GM21786 (cell line): ENCODE measurements at regions not wholly inside any gene's neighbourhood (a gene's known extent, or its start where the extent isn't known, plus 50 kb on each side); places are given as distances from the start of the nearest gene placed in this dataset.
"Not testable (repeated sequence)": the region's sequence is repeated elsewhere in the genome, so short reads cannot be mapped to it uniquely, and the experiment has no call there.

Experiments used
- ATAC-seq: cut with Tn5 transposase; IDR thresholded peaks from one replicate; pipeline ENCODE4 v1.9.1; 2021; ENCODE audit not compliant: unreplicated experiment

DNA sequence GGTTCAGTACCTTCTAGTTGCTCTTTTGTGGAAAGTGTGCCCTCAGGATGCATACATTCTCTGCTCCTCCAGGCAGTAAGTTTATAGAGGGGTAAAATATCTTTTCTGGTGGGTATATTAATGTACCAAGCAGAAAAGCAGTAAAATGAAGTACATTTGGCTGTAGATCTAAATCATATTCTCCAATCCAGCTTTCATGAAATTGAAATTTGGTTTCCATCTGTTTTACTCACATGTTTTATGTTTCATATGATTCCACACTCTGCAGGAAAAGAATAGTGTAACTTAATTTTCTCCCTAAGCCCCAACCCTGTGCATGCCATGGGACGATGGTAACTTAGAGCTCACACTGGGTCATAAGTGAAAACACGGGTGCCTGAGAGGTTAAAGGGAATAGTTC is 172.3 kb downstream of the AKAIN1 start:
- no peak for ATAC-seq

DNA sequence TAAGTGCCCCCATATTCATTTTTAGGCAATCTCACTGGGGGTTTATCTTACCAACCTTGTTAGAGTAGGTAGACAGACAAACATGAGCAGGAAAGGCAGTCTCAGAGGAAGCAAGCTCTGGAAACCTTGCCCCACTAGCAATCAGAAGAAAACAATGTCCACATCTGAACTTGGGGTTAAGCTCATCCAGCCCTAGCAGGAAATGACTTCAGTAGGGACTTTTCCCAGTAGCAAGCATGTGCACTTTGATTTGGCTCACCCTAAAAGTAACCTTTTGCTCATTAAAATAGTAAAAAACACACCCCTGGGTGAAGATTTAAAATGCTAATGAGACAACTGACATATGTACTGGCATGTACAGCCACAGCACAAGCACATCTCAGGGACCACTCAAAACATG is 175.5 kb downstream of the AKAIN1 start:
- ATAC-seq = no peak

DNA sequence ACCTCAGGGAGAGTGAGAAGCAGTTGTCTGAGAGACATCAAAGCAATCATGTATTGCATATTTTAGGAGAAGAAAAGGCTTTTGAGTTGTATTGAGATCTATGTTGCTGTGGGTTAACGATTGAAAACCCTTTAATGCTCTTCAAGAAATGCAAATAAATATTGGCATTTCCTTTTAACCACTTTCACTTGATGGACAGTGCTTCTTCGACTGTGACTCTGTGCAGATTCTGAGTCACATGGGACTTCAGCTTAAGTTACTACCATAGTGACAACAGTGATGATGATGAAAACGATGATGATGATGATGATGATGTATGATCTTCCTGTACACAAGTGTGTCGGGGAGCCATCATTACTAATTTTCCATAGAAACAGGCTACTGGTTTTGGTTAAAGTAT is 181.8 kb downstream of the AKAIN1 start:
- no peak for ATAC-seq

DNA sequence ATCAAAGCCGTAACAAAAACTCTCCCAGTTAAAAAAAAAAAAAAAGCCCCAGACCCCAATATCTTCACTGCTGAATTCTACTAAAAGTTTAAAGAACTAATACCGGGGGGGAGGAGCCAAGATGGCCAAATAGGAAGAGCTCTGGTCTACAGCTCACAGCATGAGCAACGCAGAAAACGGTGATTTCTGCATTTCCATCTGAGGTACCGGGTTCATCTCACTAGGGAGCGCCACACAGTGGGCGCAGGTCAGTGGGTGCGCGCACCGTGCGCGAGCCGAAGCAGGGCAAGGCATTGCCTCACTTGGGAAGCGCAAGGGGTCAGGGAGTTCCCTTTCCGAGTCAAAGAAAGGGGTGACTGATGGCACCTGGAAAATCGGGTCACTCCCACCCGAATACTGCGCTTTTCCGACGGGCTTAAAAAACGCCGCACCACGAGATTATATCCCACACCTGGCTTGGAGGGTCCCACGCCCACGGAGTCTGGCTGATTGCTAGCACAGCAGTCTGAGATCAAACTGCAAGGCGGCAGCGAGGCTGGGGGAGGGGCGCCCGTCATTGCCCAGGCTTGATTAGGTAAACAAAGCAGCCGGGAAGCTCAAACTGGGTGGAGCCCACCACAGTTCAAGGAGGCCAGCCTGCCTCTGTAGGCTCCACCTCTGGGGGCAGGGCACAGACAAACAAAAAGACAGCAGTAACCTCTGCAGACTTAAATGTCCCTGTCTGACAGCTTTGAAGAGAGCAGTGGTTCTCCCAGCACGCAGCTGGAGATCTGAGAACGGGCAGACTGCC is 192.8 kb downstream of the AKAIN1 start:
- ATAC-seq = not testable (repeated sequence)

DNA sequence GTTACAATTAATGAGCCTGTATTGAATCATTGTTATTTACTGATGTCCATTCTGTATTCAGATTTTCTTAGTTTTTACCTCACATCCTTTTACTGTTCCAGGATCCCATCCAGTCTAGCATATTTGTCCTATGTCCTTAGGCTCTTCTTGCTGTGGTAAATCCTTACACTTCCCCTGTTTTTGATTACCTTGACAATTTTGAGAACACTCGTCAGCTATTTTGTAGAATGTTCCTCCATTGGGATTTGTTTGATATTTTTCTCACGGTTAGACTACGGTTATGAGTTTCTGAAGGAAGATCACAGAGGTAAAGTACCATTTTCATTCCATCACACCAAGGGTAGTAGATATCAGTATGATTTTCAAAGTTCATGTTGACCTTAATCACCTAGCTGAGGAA is 202.3 kb downstream of the AKAIN1 start:
- ATAC-seq = no peak

DNA sequence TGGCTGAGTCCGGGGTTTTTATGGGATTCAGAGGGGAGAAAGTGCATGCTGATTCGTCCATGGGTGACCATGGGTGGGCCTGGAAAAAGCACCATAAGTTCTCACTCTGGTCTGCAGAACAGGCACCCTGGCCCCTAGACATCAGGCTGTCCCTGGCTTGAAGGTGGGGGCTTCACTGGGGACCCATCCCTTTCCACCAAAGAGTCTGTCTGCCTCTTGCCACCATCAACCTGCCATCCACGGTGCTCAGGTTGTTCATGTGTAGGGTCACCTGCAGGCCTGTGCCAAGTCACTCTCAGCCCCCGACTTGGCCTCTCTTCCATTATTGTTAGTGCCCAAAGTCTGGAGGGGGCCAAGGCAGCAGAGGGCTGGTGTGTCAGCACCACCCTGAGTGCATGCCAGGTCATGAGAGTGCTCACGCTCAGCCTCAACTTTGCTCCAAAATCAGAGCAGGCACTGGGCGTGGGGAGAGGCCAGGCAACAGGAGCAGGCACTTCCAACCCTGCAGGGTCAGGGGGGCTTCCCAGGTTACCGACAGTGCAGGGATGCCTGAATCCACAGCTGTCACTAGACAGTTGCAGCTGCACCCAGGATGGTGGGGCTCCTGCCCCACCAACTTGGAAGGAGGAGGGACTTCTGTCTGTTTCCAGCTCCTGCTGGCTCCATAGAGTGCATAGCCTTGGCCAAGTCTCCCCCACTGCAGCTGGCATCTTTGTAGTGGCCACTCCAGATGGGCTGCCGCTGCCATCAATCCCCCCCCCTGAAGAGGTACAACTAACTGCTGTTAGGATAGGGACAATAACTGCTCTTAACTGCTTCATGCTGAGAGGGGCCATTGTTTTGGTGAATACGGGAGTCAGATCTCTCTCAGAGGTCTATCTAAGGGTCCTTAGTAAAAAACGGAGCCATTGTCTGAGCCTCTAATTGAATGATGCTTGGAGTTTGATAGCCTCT is 209.3 kb downstream of the AKAIN1 start:
- ATAC-seq = no peak

DNA sequence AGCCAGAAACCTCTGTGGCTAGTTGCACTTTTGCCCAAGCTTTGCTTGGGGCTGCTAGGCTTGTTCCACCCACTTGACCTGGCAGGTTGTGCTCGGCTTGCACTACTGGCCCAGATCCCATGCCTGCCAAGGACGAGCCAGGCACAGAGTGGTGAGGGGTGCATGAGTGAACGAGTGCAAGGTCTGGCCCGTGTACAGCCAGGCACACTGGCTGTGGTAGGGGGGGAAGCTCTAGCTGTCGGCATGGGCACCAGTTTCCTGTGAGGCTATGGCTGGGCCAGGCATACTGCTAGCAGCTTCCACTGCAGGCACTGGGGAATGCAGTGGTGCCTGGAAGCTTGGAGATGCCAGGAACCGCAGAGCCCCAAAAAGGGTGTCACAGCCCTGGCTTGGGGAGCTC is 210.4 kb downstream of the AKAIN1 start:
- ATAC-seq = no peak

DNA sequence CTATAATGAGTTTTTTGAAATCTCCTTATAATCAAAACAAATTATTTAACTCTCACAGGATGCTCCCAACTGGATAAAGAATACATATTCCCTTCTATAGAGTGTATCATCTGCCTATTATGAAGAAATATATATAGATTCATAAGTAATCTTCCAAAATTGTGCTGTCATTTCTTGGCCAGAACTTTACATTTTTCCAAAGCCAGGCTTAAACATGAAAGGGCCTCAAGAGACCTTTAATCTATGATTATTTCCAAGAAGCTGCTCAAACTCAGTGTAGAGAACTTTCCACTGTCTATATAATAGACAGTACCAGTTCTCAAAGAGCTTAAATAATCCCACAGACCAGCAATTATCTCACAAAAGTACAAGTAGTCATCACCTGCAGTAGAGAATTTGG is 211.0 kb downstream of the AKAIN1 start:
- no peak for ATAC-seq

DNA sequence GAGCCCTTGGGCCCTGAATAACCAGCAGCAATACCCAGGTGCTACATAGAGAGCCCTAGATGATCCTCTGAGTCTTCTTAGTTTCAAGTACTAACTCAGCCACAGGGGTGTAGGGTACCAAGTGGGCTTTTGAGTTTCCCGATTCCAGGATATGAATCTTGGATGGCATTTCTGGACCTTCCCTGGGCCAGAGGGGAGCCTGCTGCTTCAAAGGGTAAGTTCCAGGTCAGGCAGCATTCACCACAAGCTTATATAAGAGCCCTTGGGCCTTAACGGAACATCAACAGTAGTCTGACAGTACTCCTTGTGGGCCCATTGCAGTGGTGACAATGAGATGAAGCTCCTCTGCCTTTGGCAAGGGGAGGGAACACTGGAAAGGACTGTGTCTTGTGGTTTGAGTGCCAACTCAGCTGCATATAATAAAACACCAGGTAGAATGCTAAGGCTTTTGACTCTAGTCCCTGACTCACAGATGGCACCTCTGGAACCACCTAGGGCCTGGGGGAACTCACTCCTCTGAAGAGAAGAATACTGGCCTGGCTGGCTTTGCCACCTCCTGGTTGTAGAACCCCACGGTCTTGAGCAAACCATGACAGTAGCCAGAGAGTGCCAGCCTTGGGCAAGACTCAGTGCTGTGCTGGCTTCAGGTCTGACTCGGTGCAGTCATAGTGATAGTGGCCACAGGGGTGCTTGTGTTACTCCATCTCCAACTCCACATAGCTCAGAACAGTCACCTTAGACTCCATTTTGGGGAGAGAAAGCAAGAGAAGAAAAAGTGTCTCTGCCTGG is 235.7 kb downstream of the AKAIN1 start:
- no peak for ATAC-seq

DNA sequence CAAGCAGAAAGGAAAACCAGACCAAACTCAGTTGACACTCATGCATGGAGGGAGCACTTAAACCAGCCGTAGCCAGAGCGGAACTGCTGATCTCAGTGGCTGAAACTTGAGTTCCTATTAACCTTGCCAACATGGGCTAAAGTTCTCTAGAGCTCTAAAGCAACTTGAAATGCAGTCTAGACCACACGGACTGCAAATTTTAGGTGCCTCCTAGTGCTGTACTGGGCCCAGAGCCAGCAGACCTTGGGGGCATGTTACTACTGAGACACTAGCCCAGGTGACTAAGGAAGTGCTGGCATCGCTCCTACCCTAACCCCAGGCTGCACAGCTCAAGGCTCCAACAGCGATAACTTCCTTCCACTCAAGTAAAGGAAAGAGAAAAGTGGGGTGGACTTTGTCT is 236.5 kb downstream of the AKAIN1 start:
- ATAC-seq = no peak

DNA sequence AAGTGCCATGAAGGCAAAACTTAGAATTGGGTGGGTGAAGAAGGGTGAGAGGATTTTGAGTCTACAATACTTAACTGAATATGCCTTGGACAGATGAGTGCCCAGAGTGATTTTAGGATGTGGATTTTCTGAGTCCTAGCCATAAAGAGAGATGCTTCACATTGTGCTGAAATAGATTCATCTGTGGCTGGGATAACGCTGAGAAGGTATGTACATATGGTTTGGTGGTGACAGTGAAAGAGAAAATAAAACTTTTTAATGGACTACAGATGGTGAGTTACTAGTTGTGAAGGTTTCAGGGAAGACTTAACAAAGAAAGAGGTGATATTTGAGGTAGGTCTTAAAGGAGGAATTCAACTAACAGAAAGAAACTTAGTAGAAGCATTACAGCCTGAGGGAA is 265.8 kb downstream of the AKAIN1 start:
- no peak for ATAC-seq

DNA sequence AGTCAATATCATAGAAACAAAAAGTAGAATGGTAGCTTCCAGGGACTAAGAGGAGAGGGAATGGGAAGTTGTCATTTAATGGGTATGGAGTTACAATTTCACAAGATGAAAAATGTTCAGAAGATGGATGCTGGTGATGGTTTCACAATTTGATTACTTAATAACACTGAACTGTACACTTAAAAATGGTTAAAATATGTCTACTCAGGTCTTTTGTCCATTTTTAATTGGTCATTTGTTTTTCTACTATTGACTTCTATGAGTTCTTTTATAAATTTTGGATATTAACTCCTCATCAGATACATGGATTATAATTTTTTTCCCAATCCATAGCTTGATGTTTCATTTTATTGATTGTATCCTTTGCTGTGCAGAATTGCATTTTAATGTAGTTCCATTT is 275.5 kb downstream of the AKAIN1 start:
- no peak for ATAC-seq

DNA sequence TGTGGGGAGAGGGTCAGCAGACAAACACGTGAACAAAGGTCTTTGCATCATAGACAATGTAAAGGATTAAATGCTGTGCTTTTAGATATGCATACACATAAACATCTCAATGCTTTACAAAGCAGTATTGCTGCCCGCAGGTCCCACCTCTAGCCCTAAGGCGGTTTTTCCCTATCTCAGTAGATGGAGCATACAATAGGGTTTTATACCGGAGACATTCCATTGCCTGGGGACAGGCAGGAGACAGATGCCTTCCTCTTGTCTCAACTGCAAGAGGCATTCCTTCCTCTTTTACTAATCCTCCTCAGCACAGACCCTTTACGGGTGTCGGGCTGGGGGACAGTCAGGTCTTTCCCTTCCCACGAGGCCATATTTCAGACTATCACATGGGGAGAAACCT is 279.5 kb downstream of the AKAIN1 start:
- ATAC-seq = not testable (repeated sequence)

DNA sequence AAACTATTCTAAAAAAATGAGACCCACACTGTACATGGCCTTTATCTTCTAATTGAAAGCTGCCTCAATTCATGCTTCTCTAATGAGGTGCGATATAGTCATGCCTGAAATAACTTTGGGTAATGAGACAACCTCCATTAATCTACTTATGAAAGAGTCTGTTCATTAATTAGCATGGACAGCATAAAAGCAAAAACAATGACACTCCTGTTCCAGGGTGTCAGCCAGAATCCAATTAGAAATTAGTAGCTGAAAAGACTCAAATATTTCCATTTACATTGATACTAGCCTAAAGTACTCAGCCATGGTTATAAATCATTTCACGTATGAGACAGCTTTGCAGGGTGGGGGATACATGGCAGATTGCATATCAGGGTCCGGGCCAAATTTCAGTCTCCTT is 288.7 kb downstream of the AKAIN1 start:
- ATAC-seq = no peak

DNA sequence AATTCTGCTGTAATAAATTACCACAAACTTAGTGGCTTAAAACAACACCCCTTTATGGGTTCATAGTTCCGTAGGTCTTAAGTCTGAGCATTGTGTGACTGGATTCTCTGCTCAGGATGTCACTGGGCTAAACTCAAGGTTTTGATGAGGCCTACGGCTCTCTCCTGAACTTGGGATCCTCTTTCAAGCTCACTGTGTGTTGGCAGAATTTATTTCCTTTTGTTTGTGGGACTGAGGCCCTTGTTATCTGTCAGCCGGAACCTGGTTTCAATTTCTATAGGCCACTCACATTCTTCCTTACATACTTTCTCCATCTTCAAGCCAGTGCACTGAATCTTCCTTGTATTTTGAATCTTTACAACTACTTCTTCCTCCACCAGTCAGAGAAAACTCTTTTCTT is 290.2 kb downstream of the AKAIN1 start:
- ATAC-seq = no peak

DNA sequence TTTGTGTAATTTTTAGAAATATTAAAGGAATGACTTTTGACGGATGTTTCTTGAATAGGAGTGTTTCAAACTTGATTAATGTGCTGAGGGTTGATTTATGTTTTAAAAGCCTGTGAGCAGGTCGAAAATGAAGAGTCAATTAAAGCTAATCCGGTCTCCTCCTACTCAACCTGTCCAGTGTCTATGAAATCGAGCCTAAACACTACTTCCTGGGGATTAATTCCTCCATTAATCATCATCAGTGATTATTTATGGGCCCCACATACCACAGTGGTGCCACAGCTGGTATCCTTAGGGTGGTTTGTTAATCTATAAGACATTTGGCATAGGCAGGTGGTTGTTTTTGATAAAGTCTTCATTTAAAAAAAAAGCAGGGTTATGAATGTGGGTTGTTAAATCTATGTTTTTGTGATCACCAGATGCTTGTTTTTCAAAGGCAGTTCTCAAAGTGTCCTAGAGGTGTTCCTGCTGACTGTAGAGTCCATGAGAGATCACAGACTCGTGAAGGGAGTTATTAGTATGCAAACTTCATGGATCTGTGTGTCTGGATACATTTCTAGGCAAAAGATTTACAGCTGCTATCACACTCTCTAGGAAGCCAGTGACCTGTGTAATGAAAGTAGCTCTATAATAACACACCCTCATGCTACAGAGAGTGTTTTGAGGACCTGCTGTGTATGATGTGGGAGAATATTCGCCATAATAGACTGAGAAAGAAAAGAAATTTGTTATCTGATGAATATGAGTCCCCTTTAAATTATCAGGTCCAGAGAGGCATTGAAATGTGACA is 308.6 kb downstream of the AKAIN1 start:
- ATAC-seq = no peak

DNA sequence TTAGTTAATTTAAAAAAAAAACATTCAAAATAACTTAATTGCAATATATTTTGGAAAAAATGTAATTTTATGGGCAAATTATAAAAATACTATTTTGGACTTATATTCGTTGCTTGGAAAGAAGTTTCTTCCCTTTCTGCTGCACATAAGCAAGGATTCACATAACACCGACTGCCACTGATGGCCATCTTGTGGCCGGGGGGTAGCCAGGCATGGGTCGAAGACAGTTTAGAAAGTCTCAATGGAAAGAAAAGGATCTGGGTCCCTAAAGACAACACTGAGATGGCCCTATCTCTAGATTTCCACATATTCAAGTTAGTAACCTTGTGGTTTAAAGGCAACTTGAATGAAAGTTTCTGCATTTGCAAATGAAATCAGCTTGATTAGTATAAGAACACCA is 318.6 kb downstream of the AKAIN1 start:
- no peak for ATAC-seq

DNA sequence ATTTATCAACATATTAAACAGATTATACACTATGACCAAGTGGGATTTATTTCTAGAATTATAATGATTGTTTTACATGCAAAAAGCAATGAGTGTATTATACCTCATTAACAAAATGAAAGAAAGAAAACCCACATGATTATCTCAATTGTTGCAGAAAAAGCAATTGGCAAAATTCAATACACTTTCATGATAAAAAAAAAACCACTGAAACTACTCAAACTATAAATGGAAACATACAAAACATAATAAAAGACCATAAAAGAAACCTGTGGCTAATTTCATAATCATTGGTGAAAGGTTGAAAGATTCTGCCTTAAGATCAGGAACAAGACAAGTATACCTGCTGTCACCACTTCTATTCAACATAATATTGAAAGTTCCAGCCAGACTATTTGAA is 325.9 kb downstream of the AKAIN1 start:
- no peak for ATAC-seq

DNA sequence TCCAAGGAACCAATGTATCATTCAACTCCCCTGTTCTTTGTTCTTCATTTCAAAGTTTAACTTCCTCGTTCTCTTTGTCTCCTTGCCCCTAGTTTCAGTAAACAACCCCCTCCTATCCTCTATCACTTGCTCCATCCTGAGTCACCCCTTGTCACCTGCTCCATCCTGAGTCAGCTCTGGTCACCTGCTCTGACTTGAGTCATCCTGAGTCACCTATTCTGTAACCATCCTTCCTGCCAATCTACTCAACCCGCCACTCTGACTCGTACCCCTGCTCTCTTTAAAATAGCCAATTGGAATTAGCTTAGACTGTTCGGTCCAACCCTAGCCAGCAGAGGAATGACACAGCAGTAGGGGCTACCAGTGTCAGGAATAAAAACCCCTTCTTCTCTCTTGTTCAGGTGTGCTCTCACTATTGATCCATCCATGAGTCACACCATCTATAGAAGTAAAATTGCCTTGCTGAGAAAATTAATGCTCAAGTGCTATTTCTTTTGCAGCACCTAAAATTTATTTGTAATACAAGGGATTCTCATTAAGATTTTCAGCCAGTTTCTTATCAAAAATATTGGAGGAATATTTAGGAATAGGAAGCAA is 326.8 kb downstream of the AKAIN1 start:
- no peak for ATAC-seq

DNA sequence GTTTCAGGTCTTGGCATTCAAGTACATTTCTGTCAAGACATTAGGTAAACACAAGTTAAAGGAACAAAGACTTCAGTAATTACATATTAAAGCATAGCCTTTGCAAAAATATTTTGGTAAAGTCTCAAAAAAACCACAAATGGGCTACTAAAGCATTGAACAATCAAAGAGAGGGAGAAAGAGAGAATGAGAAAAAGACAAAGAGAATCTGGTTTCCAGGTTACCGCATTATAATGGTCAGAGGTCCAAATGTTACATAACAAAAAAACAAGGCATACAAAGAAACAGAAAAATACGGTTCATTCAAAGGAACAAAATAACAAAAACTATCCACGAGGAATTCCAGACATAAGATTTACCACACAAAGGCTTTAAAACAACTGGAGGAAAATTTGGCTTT is 327.9 kb downstream of the AKAIN1 start:
- ATAC-seq = no peak
